ENCODE measurements at regions not wholly inside any gene's neighbourhood (a gene's known extent, or its start where the extent isn't known, plus 50 kb on each side); places are given as distances from the start of the nearest gene placed in this dataset.
"Not testable (repeated sequence)": the region's sequence is repeated elsewhere in the genome, so short reads cannot be mapped to it uniquely, and the experiment has no call there.

GRCh38 chr7:55702831-55703230 lies 130.5 kb upstream of the VOPP1 start:
- DNase-seq (ENCODE audit: low read depth) = not testable (repeated sequence)

- not testable (repeated sequence) for DNase-seq (ENCODE audit: low read depth)
Measured at GRCh38 chr7:55699450-55699842, 127.1 kb upstream of the VOPP1 start.

- not testable (repeated sequence) for DNase-seq (ENCODE audit: low read depth)
Measured at GRCh38 chr7:55698607-55699449, 126.5 kb upstream of the VOPP1 start.

- not testable (repeated sequence) for DNase-seq (ENCODE audit: low read depth)
Measured at GRCh38 chr7:55695893-55696701, 123.8 kb upstream of the VOPP1 start.

GRCh38 chr7:55694484-55694883 lies 122.2 kb upstream of the VOPP1 start:
- not testable (repeated sequence) for DNase-seq (ENCODE audit: low read depth)

- not testable (repeated sequence) for DNase-seq (ENCODE audit: low read depth)
Measured at GRCh38 chr7:55688684-55689681, 116.7 kb upstream of the VOPP1 start.

GRCh38 chr7:55688261-55688660 lies 116.0 kb upstream of the VOPP1 start:
- not testable (repeated sequence) for DNase-seq (ENCODE audit: low read depth)

GRCh38 chr7:55687252-55687651 lies 115.0 kb upstream of the VOPP1 start:
- DNase-seq (ENCODE audit: low read depth) = not testable (repeated sequence)

GRCh38 chr7:55686771-55687170 lies 114.5 kb upstream of the VOPP1 start:
- DNase-seq (ENCODE audit: low read depth) = not testable (repeated sequence)

- DNase-seq (ENCODE audit: low read depth) = not testable (repeated sequence)
Measured at GRCh38 chr7:55683501-55683900, 111.2 kb upstream of the VOPP1 start.

- not testable (repeated sequence) for DNase-seq (ENCODE audit: low read depth)
Measured at GRCh38 chr7:55675589-55675988, 103.3 kb upstream of the VOPP1 start.

- DNase-seq (ENCODE audit: low read depth) = not testable (repeated sequence)
Measured at GRCh38 chr7:55673525-55673924, 101.2 kb upstream of the VOPP1 start.

- DNase-seq (ENCODE audit: low read depth) = not testable (repeated sequence)
Measured at GRCh38 chr7:55672084-55672483, 99.8 kb upstream of the VOPP1 start.

- no peak for DNase-seq (ENCODE audit: low read depth)
Measured at GRCh38 chr7:55657654-55658053, 85.4 kb upstream of the VOPP1 start.

- DNase-seq (ENCODE audit: low read depth) = no peak
Measured at GRCh38 chr7:55651057-55651456, 78.8 kb upstream of the VOPP1 start.

GRCh38 chr7:55649238-55649637 lies 76.9 kb upstream of the VOPP1 start:
- DNase-seq (ENCODE audit: low read depth) = no peak

- no peak for DNase-seq (ENCODE audit: low read depth)
Measured at GRCh38 chr7:55644567-55644966, 72.3 kb upstream of the VOPP1 start.

- no peak for DNase-seq (ENCODE audit: low read depth)
Measured at GRCh38 chr7:55642266-55642665, 70.0 kb upstream of the VOPP1 start.

- DNase-seq (ENCODE audit: low read depth) = no peak
Measured at GRCh38 chr7:55641811-55642210, 69.5 kb upstream of the VOPP1 start.

GRCh38 chr7:55641273-55641691 lies 69.0 kb upstream of the VOPP1 start:
- peak; percentile 11 for DNase-seq (ENCODE audit: low read depth)

GRCh38 chr7:55639640-55640039 lies 67.3 kb upstream of the VOPP1 start:
- no peak for DNase-seq (ENCODE audit: low read depth)
